SKM-1 (cell line): ENCODE measurements at regions not wholly inside any gene's neighbourhood (a gene's known extent, or its start where the extent isn't known, plus 50 kb on each side); places are given as distances from the start of the nearest gene placed in this dataset.

Experiments
- DNase-seq: peaks from one replicate; lab custom pipeline; 2025; ENCODE audit not compliant: unreplicated experiment; lab: John Stamatoyannopoulos, UW

DNA sequence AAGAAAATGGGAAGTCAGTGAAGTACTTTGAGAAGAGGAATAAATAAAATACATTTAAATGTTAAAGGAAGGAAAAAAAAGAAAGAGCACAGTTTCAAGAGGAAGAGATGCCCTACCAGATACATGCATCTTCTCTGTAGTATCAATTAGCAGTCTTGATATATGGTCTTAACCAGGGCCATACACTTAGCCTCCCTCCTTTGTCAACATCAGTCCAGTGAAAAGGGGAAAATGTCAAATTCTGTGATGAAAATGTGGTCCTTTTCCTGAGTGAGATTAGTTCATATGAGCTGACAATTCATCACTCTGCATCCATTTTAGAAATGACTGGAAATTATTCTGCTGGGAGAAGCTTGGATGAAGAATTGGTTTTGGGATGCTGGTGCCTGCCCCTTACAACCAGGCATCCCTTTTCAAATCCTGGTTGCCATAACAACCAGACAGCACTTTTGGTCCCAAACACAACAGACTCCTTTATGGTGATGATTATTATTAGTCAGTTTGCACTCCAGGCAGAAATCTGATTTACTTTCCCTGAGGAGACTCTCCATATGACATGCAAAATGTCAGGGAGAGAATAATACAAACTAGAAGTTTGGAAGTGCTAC is 933.6 kb upstream of the CDH8 start:
- DNase-seq = no peak

DNA sequence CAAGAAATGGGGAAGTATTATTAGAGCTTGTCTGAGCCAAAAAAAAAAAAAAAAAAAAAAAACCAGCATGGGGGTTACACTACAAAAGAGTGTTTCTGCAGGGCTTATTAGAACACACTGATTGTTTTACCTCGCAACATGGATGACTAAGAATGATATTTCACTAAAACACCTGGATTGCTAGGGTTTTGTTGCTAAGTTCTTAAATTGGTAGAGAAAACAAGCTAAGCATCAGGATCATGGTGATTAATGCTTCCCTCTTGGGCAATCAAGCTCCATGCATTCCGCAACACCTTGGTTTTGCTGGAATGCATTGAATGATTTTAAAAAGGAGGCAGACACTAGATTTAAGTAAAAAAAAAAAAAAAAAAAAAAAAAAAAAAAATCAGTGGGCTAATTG is 931.4 kb upstream of the CDH8 start:
- no peak for DNase-seq

DNA sequence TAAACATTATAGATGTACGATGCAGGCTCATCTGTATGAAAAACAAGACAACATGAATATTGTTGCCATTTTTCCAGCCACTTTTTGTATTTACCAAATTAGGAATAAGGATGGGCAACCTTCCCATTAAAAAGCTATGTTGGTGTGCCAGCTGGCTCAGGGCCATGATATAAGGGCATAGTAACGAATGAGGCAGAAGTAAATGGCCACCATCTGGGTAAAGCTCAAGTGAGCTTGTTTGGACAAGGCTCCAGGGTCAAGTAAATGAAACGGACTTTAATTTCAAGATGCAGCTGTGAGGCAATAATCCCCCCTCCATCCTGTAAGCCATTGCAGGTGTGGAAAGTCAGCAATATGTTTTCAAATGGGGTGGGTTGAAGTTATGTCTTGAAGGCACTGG is 930.9 kb upstream of the CDH8 start:
- DNase-seq = no peak

DNA sequence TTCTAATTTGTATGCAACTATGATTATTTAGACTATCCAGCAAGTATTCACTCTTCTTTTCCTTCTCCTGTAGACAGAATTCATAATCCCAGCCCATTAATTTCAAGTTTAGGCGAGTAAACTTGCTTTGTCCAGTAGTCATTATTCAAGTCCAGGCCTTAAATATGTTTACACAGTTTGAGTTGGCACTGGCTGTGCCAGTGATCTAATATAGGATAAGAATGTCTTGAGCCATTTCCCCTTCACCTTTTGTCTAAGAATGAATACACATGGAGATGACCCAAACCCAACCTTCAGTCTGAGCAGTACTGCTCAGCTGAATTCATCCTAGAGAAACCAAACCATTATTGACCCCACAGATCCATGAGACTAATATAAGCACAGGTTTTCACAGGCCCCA is 930.4 kb upstream of the CDH8 start:
- no peak for DNase-seq

DNA sequence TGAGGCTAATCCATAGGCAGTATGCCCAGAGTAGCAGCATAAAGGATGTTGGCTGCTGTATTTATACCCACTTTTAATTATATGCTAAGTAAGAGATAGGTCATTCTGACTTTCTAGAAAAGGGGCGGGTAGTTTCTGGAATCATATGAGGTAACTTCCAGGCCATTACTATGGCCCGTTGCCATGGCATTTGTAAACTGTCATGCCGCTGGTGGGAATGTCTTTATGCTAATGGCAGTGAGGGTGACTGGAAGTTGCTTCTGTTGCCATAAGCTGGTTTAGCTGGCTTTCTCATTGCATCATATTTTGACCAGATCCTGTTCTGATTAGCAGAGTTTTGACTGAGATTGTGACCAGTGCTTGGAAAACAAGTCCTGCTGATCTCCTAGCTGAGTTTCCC is 929.6 kb upstream of the CDH8 start:
- DNase-seq = no peak

DNA sequence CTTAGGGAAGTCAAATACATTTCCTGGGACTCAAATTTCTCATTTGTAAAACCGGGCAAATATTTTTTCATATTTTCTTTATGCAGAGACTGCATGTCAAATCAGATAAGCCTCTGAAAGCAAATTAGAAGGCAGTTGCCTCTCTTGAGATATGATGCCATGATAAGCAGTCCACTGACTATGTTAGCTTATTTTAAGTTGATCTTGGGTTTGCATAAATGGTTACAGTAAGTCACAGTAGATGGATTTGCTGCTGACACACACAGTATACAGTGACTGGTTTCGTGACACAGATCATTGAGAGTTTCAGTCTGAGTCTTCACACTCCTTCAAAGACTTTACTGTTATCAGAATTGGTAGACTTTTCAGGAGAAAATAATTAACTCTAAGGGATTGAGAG is 927.6 kb upstream of the CDH8 start:
- no peak for DNase-seq

DNA sequence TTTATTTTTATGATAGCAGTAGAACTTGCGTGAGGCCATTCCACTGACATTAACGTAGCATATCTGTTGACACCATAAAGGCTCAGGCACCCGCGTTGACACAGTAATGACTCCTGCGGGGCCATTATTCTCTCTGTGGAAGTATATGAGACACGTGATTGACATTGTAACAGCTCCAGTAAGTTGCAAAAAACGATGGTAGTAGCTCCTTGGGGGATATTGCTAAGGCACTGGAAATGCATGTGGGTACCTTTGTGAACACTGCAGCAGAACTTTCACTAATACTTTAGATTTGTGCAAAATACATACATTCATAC is 918.8 kb upstream of the CDH8 start:
- no peak for DNase-seq

DNA sequence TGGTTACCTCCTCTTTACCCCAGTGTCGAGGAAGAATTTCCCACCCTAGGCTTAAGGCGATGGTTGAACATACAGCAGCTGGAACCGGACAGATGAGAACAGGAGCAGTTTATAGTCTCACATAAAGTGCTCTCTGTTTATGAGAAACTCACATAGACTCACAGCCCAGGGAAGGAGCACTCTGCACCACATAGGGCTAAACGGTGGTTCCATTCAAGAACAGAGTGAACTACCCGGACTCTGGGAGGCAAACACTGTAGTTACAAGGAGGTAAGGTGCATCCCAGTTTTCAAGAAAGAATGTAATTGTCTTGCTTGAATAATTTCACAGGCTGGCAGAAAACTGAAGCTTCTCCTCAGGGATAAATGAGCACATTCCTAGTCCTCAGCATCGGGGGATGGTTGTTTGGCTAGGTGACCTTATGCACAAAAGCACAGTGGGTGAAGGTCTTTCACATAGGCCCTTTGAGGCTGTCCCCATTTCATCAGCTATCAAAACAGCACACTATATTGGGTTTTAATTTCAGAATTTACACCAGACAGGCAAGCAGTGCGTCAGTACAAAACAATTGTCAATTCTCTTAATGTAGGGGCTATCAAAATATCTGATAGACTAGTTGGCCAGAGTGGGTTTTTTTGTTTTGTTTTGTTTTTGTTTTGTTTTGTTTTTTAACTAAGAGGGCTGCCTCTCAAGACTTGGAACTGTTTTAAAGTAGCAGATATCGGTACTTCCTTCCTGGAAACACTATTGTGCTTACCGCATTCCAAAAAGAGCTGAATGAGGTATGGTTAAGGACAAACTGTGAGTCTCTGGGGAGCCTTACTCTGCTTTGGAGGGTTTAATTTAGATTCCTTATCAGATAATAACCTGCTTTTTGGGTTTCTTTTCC is 918.1 kb upstream of the CDH8 start:
- DNase-seq = no peak

DNA sequence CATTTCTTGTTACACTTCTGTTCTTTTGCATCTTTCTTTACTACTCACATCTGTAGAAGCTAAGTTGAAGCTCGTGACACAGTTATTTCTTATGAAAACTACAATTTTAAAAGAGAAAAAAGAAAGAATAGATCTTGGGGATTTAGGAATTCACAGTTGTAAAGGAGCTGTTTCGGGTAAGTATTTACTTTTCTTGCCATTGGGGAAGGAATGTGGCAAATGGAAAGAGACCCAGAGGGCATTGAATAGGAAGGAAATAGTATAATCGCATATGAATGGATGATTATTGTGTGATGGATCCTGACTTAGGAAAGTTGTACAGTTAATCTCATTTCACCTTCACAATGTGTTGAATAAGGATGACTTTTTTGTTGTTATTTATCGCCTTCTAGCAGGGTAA is 914.1 kb upstream of the CDH8 start:
- no peak for DNase-seq

DNA sequence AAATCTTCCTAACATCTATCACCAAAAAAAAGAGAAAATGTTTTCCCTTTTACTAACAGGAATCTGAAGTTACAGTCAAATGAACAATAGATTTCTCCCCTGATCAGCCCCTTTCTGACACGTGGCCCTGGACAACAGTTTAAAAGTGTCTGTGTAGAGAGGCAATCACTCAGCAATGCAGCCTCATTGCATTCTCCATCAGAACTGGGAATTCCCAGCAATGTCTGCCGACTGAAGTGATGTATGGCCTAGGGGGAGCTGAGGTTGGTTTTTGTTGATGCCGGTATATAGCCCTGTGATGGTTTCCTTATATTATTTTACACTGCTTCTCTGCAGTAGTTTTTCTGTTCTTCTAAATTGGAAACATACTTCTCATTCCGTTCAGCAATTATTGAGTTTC is 904.3 kb upstream of the CDH8 start:
- DNase-seq = no peak

DNA sequence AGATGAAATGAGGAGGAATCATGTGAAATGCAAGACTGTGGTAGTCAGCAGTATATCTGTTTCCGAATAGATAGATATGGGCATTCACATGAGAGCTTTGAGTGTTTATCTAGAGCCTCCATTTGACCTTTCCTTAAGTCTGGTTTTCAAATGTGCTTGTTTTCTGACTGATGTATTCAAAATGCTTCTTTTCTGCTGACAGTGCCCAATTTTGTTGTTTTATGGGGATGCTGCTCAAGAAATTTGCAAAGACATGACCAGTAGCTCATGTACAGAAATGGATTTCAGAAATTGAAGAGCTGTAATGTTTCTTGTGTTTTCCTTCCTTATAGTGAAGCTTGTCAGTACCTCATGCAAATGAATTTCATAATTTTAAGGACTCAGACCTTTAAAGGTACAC is 903.4 kb upstream of the CDH8 start:
- no peak for DNase-seq

DNA sequence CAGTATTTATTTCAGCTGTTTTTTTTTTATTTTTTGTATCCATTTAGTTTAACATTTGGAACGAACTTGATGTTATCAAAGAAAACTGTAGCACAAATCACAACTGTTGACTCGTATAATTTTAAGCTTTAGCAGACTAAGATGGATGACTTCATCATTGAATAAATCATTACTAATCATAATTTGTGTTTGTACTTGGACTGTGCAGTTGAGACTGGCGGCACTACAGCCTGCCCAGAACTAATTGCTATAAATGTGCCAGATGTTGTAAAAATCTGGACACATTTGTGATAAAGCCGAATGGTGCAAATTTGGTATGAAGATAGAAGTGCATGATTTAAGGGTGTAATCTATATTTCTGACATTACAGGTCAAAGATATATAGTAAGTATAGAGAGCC is 897.7 kb upstream of the CDH8 start:
- no peak for DNase-seq

DNA sequence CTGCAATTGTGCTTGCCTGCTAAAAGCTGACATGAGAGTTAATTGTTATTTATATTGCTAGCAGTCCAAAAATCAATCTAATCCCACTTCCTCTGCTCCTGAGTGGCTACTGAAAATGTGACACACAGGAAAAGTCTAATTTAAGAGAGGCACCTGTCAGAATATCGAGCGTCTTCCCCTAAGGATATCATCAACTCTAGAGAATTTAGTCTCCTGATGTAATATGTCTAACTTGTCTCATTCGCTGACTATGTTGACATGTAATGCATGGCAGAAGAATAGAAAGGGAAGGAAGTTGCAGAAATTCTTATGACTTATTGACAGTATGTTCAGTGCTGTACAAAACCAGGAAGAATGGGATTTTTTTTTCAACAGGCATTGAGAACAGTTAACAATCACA is 893.4 kb upstream of the CDH8 start:
- no peak for DNase-seq

DNA sequence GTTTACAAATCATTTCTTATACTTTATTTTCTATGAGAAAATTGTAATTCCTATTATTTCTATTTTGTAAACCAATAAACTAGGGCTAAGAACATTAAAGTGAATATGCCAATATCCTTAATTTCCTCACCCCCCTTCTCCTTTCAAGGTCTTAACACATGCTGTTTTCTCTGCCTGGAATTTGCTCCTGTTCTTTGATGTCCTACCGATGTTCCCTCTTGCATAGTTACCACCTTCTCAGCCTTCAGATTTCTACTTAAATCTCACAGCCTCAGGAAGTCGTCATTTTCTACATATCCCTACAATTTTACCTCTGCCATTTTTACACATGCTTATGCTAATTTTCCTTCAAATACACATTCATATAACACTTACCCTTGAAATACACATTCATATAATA is 890.9 kb upstream of the CDH8 start:
- DNase-seq = no peak

DNA sequence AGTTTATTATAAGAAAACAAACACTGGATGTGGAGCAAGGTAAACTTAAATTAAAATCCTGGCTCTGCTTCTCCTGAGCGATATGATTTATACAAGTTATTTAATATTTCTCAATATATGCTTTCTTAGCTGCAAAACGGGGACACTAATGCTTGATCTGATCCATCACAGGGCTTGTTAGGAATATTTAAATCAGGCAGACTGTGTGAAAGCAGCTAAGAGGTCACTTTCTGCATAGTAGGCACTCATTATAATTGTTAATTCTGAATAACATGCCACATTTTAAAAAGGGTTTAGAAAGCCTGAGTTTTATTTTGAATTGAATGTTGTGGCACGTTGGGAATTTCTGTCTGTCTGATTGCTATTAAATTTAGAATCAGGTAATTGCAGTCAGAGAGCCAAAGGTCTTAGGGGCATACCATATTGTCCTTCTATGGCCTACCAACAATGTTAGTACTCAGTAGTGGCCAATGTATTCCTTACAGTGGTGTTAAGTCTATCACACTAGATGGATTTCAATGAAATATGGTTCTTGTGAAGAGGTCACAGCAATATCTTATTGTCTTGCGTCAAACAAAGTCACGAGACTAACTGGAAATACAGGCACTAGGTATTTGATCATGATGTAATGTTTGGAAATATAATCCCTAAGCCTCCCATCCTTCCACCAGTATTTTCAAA is 890.0 kb upstream of the CDH8 start:
- no peak for DNase-seq

DNA sequence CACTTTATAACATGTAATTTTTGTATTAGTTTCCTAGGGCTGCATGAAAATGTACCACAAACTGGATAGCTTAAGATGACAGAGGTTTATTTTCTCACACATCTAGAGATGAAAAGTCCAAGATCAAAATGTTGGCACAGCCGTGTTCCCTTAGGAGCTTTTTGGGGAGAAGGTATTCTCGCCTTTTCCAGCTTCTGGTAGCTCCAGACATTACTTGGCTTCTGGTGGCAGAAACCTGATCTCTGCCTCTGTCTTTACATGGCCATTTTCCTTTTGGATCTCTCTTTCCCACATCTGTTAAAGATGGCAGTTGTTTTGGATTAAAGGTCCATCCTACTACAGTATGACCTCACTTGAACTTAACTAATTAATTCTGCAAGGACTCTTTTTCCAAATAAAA is 885.7 kb upstream of the CDH8 start:
- DNase-seq = no peak

DNA sequence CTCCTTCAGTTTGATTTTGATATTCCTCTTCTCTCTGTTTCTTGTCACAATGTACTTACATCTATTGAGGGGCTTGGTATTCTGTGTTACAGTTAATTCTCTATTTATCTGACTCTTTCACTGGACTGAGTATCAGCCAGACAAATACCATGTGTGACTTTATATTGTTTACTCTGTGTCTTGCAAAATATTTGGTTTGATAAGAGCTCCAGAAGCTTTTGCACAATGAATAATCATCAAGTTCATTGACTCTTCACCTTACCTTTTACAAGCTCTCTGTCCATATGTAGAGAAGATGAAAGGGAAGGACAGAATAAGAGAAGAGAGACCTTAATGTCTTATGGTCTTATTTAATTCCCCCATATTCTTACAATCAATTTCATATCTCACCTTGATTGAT is 877.7 kb upstream of the CDH8 start:
- no peak for DNase-seq

DNA sequence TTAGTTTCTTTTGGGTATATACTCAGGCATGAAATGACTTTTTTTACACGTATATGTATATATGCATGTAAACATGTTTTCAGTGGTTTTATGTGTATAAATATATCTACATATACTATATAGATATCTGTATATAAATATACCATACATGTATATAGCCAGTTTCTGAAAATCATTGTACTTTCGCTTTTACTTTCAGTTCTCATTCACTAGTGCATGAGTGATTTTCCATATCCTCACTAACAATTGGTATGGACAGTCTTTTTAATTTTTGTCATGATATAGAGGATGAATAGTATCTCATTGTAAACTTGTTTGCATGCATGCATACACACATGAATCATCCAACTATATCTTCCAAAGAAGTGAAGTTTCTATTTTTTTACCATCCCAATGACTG is 877.1 kb upstream of the CDH8 start:
- DNase-seq = no peak

DNA sequence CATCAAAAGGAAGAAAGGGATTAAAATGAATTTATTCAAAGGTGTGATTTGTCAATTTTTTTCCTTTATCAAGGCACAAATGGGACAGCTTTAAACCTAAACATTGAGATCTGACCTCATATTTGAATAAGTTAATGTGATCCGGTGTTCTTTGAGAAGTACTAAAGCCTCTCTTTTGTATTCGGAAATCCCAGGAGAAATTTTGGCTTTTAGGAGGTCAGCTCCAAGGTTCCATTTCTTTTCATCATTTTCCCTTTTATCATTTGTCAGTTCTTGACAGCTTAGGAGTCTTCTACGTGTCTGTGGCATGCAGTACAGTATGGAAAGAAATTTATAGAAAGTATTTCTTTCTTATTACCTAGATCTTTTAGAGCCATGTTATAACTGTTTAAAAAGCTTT is 873.4 kb upstream of the CDH8 start:
- no peak for DNase-seq

DNA sequence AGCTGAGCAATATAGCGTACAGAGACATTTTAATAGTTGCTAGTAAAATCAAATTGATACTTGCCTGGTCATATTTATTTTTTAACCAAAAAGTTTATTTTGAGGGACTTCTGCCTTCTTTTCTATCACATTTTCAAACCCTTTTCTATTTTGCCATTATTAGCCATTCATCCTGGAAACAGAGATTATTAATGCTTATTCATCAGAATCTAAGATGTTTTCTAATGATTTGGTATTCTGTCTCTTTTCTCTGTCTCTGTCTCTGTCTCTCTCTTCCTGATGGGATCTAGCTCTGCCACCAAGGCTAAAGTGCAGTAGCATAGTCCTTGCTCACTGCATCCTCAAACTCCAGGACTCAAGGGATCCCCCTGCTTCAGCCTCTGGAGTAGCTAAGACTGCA is 871.3 kb upstream of the CDH8 start:
- no peak for DNase-seq

DNA sequence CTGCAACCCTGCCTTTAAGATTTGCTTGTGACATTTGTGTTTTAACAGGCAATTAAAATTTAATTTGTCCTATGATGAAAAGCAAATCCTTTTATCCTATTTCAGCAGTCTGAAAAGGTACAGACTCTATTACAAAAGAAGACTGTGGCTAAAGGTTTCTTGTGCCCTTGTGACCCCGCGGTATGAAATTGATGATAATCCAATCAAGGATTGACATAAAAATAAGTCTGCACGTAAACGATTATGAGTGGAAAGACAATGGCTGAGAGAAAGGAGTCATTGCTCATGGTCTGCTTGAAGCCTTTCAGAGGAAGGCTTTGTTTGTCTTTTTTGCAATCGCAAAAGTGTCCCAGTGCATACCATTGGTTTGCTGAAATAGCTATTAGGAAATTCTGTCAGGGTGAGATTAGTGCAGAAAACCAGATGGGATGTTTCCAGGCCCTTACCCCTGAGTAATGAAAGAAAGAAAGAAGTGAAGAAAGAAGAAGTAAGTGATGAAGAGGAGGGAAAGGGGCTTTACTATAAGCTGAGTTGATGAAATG is 867.8 kb upstream of the CDH8 start:
- DNase-seq = no peak

DNA sequence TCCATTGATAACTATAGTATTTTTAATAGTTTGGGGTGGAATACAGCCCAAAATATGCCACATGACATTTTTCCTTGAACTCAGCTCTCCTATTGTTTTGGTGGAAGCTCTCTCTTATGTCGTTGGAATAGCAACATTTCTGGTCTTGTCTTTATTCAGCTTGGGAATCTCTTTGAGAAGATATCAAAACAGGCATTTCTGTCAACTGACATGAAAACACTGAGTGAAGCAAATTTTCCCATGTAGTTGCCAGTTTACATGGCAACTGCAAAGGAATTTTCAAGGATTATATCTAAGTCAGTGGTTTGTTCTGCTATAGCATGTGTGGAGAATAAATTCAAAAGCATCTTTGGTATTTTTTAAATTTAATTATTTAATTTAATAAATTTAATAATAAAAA is 863.5 kb upstream of the CDH8 start:
- no peak for DNase-seq
